H1 (cell line): ENCODE measurements at regions not wholly inside any gene's neighbourhood (a gene's known extent, or its start where the extent isn't known, plus 50 kb on each side); places are given as distances from the start of the nearest gene placed in this dataset.

Source experiments
- CTCF ChIA-PET: fragments of 300-600 bp; sonication (Branson Sonifier 250); formaldehyde crosslinking; loops from one replicate; lab custom pipeline; 2021; ENCODE audit not compliant: partially characterized antibody; lab: Charles Lee
- POLR2A ChIA-PET: fragments of 300-600 bp; sonication (Branson Sonifier 250); formaldehyde crosslinking; loops from one replicate; lab custom pipeline; 2021; ENCODE audit warnings: inconsistent platforms; ENCODE audit not compliant: partially characterized antibody; lab: Charles Lee
- DNase-seq, 2 experiments: peaks; one replicate each; pipeline versions ENCODE4 v3.0.0 to v3.0.0-alpha.2; 2010 to 2022; ENCODE audit warnings: low spot score in 2 of 2, low read depth in 1 of 2, mixed read lengths in 1 of 2
- FAIRE-seq: peaks from 2 replicates; lab custom pipeline; 2011; peaks lifted over from hg19 to GRCh38; lab: Jason Lieb, UNC
- H2AFZ ChIP-seq: 2 replicates; pipeline ENCODE4 v1.8.1; 2012; ENCODE audit warnings: low read length, inconsistent platforms
- H2AK5ac ChIP-seq: 2 replicates; pipeline ENCODE4 v1.6.1; 2013; ENCODE audit warnings: low read depth, low read length
- H2BK120ac ChIP-seq: replicated peaks from 2 replicates; pipeline ENCODE3; 2013; ENCODE audit warnings: low read depth, low read length, inconsistent platforms
- H2BK12ac ChIP-seq: 2 replicates; pipeline ENCODE4 v1.6.1; 2013; ENCODE audit warnings: low read depth, low read length
- H2BK15ac ChIP-seq: 2 replicates; pipeline ENCODE4 v1.6.1; 2013; ENCODE audit warnings: low read length
- H2BK20ac ChIP-seq: 2 replicates; pipeline ENCODE4 v1.6.1; 2013; ENCODE audit warnings: low read length
- H2BK5ac ChIP-seq: 2 replicates; pipeline ENCODE4 v1.6.1; 2013; ENCODE audit warnings: low read depth, low read length
- H3K14ac ChIP-seq: 2 replicates; pipeline ENCODE4 v1.6.1; 2013; ENCODE audit warnings: inconsistent platforms; ENCODE audit not compliant: insufficient read length
- H3K18ac ChIP-seq: 2 replicates; pipeline ENCODE4 v1.6.1; 2013; ENCODE audit warnings: low read length; ENCODE audit errors: extremely low read depth
- H3K23ac ChIP-seq: 2 replicates; pipeline ENCODE4 v1.6.1; 2013; ENCODE audit warnings: inconsistent platforms; ENCODE audit not compliant: insufficient read length
- H3K23me2 ChIP-seq: 2 replicates; pipeline ENCODE4 v1.6.1; 2013; ENCODE audit warnings: low read depth, low read length
- H3K27ac ChIP-seq: 2 replicates; pipeline ENCODE4 v1.6.1; 2011; ENCODE audit warnings: low read depth, low read length, inconsistent platforms
- H3K27me3 ChIP-seq, 4 experiments: replicated peaks in 1 of 4; 1 replicate in 1 of 4; 2 replicates in 3 of 4; pipeline versions ENCODE4 v1.6.1 to v1.8.1; 2011 to 2013; ENCODE audit warnings: low read length in 3 of 4, mild to moderate bottlenecking in 3 of 4, inconsistent platforms in 2 of 4, mixed read lengths in 2 of 4, moderate library complexity in 1 of 4; ENCODE audit not compliant: control insufficient read depth in 3 of 4, insufficient read depth in 3 of 4; ENCODE audit errors: extremely low read depth in 1 of 4
- H3K36me3 ChIP-seq, 4 experiments: 2 replicates each; pipeline versions ENCODE4 v1.6.1 to v1.8.1; 2011 to 2013; ENCODE audit warnings: mild to moderate bottlenecking in 4 of 4, low read length in 3 of 4, moderate library complexity in 2 of 4, control low read depth in 1 of 4, inconsistent platforms in 1 of 4; ENCODE audit not compliant: insufficient read depth in 4 of 4, control insufficient read depth in 2 of 4
- H3K4ac ChIP-seq: replicated peaks from 2 replicates; pipeline ENCODE3; 2013; ENCODE audit warnings: low read length, low read depth, mixed read lengths, inconsistent platforms; ENCODE audit not compliant: insufficient read length
- H3K4me1 ChIP-seq, 4 experiments: replicated peaks in 1 of 4; 1 replicate in 1 of 4; 2 replicates in 3 of 4; pipeline versions ENCODE4 v1.6.1 to v1.8.1; 2011 to 2013; ENCODE audit warnings: low read length in 3 of 4, inconsistent platforms in 2 of 4, mixed read lengths in 1 of 4; ENCODE audit not compliant: insufficient read depth in 4 of 4, control insufficient read depth in 3 of 4
- H3K4me2 ChIP-seq, 2 experiments: 2 replicates each; pipeline versions ENCODE4 v1.6.1 to v1.8.1; 2011 to 2013; ENCODE audit warnings: low read depth in 2 of 2, low read length in 2 of 2, control low read depth in 1 of 2, inconsistent platforms in 1 of 2, mild to moderate bottlenecking in 1 of 2; ENCODE audit not compliant: insufficient read depth in 1 of 2
- H3K4me3 ChIP-seq, 4 experiments: fragments of 200-600, 300-600 bp in 1 of 4; sonication (generic), shearing (Covaris generic), sonication (Bioruptor Twin) in 1 of 4; 2 replicates each; pipeline versions ENCODE4 v1.5.1 to v1.8.1; 2011 to 2016; ENCODE audit warnings: low read length in 4 of 4, low read depth in 3 of 4, control low read depth in 2 of 4, inconsistent platforms in 2 of 4, mild to moderate bottlenecking in 2 of 4, mixed read lengths in 1 of 4, moderate library complexity in 1 of 4; ENCODE audit not compliant: insufficient read depth in 2 of 4; ENCODE audit errors: extremely low read depth in 1 of 4
- H3K56ac ChIP-seq: replicated peaks from 2 replicates; pipeline ENCODE3; 2013; ENCODE audit warnings: low read depth, mild to moderate bottlenecking, mixed read lengths, low read length, inconsistent platforms; ENCODE audit not compliant: insufficient read length
- H3K79me1 ChIP-seq: 2 replicates; pipeline ENCODE4 v1.6.1; 2013; ENCODE audit warnings: low read depth, low read length, control low read depth
- H3K79me2 ChIP-seq, 2 experiments: 2 replicates each; pipeline versions ENCODE4 v1.6.1 to v1.8.1; 2012 to 2013; ENCODE audit warnings: low read length in 2 of 2, mild to moderate bottlenecking in 2 of 2, inconsistent platforms in 1 of 2; ENCODE audit not compliant: insufficient read depth in 2 of 2, control insufficient read depth in 1 of 2
- H3K9ac ChIP-seq, 4 experiments: replicated peaks in 1 of 4; 1 replicate in 1 of 4; 2 replicates in 3 of 4; pipeline versions ENCODE4 v1.6.1 to v1.8.1; 2011 to 2013; ENCODE audit warnings: low read depth in 3 of 4, low read length in 3 of 4, control low read depth in 2 of 4, mild to moderate bottlenecking in 2 of 4, moderate library complexity in 2 of 4, inconsistent platforms in 1 of 4; ENCODE audit errors: extremely low read depth in 1 of 4
- H3K9me3 ChIP-seq, 2 experiments: 2 replicates each; pipeline versions ENCODE4 v1.6.1 to v1.8.1; 2012 to 2013; ENCODE audit warnings: mild to moderate bottlenecking in 2 of 2, moderate library complexity in 2 of 2, control low read depth in 1 of 2, inconsistent platforms in 1 of 2, low read depth in 1 of 2, low read length in 1 of 2, mixed read lengths in 1 of 2; ENCODE audit not compliant: insufficient read depth in 2 of 2
- H4K20me1 ChIP-seq, 2 experiments: replicated peaks in 1 of 2; 2 replicates each; pipeline versions ENCODE3 to v1.8.1; 2011 to 2013; ENCODE audit warnings: inconsistent platforms in 2 of 2, low read length in 2 of 2, mild to moderate bottlenecking in 1 of 2; ENCODE audit not compliant: insufficient read depth in 2 of 2, control insufficient read depth in 1 of 2
- H4K5ac ChIP-seq: 2 replicates; pipeline ENCODE4 v1.6.1; 2013; ENCODE audit warnings: low read length, low read depth, mixed read lengths, inconsistent platforms; ENCODE audit not compliant: insufficient read length
- H4K8ac ChIP-seq: 2 replicates; pipeline ENCODE4 v1.8.0; 2013; ENCODE audit warnings: mild to moderate bottlenecking, moderate library complexity, low read length, inconsistent platforms; ENCODE audit not compliant: insufficient read depth; ENCODE audit errors: extremely low read depth
- H4K91ac ChIP-seq: replicated peaks from 2 replicates; pipeline ENCODE3; 2013; ENCODE audit warnings: low read length, mixed read lengths, inconsistent platforms; ENCODE audit not compliant: insufficient read length
- BCL11A ChIP-seq, 2 experiments: IDR thresholded peaks; one replicate each; pipeline ENCODE4 v1.6.1; 2011; ENCODE audit warnings: low read depth in 2 of 2, low read length in 2 of 2, mild to moderate bottlenecking in 2 of 2
- CHD1 ChIP-seq: IDR thresholded peaks from 2 replicates; pipeline ENCODE4 v1.6.1; 2012; ENCODE audit warnings: low read depth, low read length, improper control_type of control experiment
- CTBP2 ChIP-seq: IDR thresholded peaks from 2 replicates; pipeline ENCODE4 v1.7.0; 2011; ENCODE audit warnings: borderline replicate concordance, mild to moderate bottlenecking, moderate library complexity, mixed read lengths, low read length; ENCODE audit not compliant: insufficient read depth, insufficient read length
- HDAC6 ChIP-seq: IDR thresholded peaks from one replicate; pipeline ENCODE4 v1.7.1; 2012; ENCODE audit warnings: low read depth, mild to moderate bottlenecking, inconsistent platforms, low read length, moderate library complexity
- JUN ChIP-seq: IDR thresholded peaks from 2 replicates; pipeline ENCODE4 v1.6.1; 2011; ENCODE audit warnings: low read depth, mild to moderate bottlenecking, improper control_type of control experiment, low read length
- JUND ChIP-seq: IDR thresholded peaks from 2 replicates; pipeline ENCODE4 v1.6.1; 2011; ENCODE audit warnings: mild to moderate bottlenecking, improper control_type of control experiment, low read length
- KDM4A ChIP-seq: IDR thresholded peaks from one replicate; pipeline ENCODE4 v1.7.1; 2012; ENCODE audit warnings: low read depth, mild to moderate bottlenecking, moderate library complexity, low read length, inconsistent platforms; ENCODE audit not compliant: severe bottlenecking
- NRF1 ChIP-seq: IDR thresholded peaks from 2 replicates; pipeline ENCODE4 v1.6.1; 2011; ENCODE audit warnings: mild to moderate bottlenecking, low read depth, low read length, improper control_type of control experiment
- PHF8 ChIP-seq: fragments of 200-600 bp; sonication (generic); conservative IDR thresholded peaks from 2 replicates; pipeline ENCODE4 v1.7.1; 2012; ENCODE audit warnings: low read depth, mild to moderate bottlenecking, inconsistent platforms, low read length, moderate library complexity
- POLR2AphosphoS5 ChIP-seq: IDR thresholded peaks from 2 replicates; pipeline ENCODE4 v1.6.1; 2011; ENCODE audit warnings: low read depth, low read length
- POU5F1 ChIP-seq: IDR thresholded peaks from 2 replicates; pipeline ENCODE4 v1.6.1; 2011; ENCODE audit warnings: low read depth, mild to moderate bottlenecking, low read length, moderate library complexity
- SIX5 ChIP-seq: IDR thresholded peaks from 2 replicates; pipeline ENCODE4 v1.6.1; 2011; ENCODE audit warnings: mild to moderate bottlenecking, low read depth, low read length
- SRF ChIP-seq: IDR thresholded peaks from 2 replicates; pipeline ENCODE4 v1.6.1; 2011; ENCODE audit warnings: mild to moderate bottlenecking, low read depth, low read length, moderate library complexity
- TAF1 ChIP-seq: IDR thresholded peaks from 2 replicates; pipeline ENCODE4 v1.6.1; 2011; ENCODE audit warnings: mild to moderate bottlenecking, low read depth, low read length
- WGBS, 2 experiments: shearing (Covaris generic) in 1 of 2; methylation state at CpG; one replicate each; pipeline versions ENCODE4 v1.1.6 to v1.1.7; 2013 to 2015; ENCODE audit warnings: low lambda C conversion rate in 2 of 2, mixed read lengths in 2 of 2, inconsistent platforms in 1 of 2, low coverage in 1 of 2, missing lambda C conversion rate in 1 of 2; ENCODE audit not compliant: insufficient replicate concordance in 2 of 2, insufficient coverage in 1 of 2, insufficient read length in 1 of 2; ENCODE audit errors: extremely low coverage in 1 of 2, missing lambda C conversion rate in 1 of 2; 5-methylcytosine and 5-hydroxymethylcytosine counted together
- TF ChIP-seq, protein P1 (sequence below): IDR thresholded peaks from 2 replicates; pipeline ENCODE4 v1.6.1; 2011; ENCODE audit warnings: low read depth, mild to moderate bottlenecking, low read length; ENCODE audit not compliant: insufficient read depth

DNA sequence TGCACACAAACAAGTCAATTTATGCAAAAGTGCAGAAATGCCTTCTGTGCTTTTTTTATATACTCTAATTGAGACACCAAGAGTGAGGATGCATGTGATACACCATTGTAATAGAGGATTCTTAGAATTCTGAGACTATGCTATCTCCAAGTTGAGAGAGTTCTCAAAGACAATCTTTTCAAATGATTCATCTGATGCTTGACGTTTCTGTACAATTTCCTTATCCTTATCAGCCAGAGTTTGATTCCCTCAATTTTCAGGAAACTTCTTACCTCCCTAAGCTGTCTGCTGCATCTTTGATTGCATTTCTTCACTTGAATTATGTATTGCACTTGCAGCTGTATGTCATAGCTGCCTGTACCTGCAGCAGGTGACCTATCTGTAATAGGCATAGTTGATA, 211.3 kb upstream of the SPAG17 start:
- no peak overlapping the region for H3K18ac ChIP-seq
- no peak overlapping the region for H3K14ac ChIP-seq
- no peaks in the 10 kb centered on the region for H3K9me3 ChIP-seq
- H4K20me1 ChIP-seq: no peaks in the 10 kb centered on the region
- no peak overlapping the region for H3K4ac ChIP-seq
- H2AFZ ChIP-seq: no peak overlapping the region
- ChIA-PET CTCF (no interaction called here), POLR2A (no interaction called here)
- no peak overlapping the region for H4K8ac ChIP-seq
- H2BK12ac ChIP-seq: no peak overlapping the region
- no peaks in the 10 kb centered on the region for H3K79me2 ChIP-seq
- H2AK5ac ChIP-seq: no peak overlapping the region
- H3K4me2 ChIP-seq: no peak overlapping the region
- no peak overlapping the region for H2BK15ac ChIP-seq
- no peak overlapping the region for H2BK5ac ChIP-seq
- no peak overlapping the region for H3K9ac ChIP-seq
- no peak overlapping the region for H4K91ac ChIP-seq
- H3K27ac ChIP-seq: no peak overlapping the region
- no peak overlapping the region for H3K23ac ChIP-seq
- no peak overlapping the region for H3K4me3 ChIP-seq
- no peak overlapping the region for H2BK20ac ChIP-seq
- no peaks in the 10 kb centered on the region for H3K4me1 ChIP-seq
- no peaks in the 10 kb centered on the region for H3K36me3 ChIP-seq
- FAIRE-seq: no peak
- no peak overlapping the region for H3K56ac ChIP-seq
- H4K5ac ChIP-seq: no peak overlapping the region
- H3K23me2 ChIP-seq: no peaks in the 10 kb centered on the region
- WGBS, 2 experiments: 100% methylated on average over 1 of the region's 1 CpG; no CpG with 5 or more reads in 1 of the 2 experiments
- DNase-seq: no peak
- H3K79me1 ChIP-seq: no peaks in the 10 kb centered on the region
- no peaks in the 10 kb centered on the region for H3K27me3 ChIP-seq
- no peak overlapping the region for H2BK120ac ChIP-seq
- no peak for TF ChIP-seq NRF1
- TF ChIP-seq JUN: no peak
- TF ChIP-seq SRF: no peak
- TF ChIP-seq CTBP2: no peak
- no peak for TF ChIP-seq BCL11A (IDR thresholded peaks at IDR 0.05; ENCODE audit: low read depth in 2 of 2, low read length in 2 of 2)
- no peak for TF ChIP-seq PHF8
- TF ChIP-seq CHD1: no peak
- no peak for TF ChIP-seq POLR2AphosphoS5
- TF ChIP-seq HDAC6: no peak
- TF ChIP-seq, protein P1, sequence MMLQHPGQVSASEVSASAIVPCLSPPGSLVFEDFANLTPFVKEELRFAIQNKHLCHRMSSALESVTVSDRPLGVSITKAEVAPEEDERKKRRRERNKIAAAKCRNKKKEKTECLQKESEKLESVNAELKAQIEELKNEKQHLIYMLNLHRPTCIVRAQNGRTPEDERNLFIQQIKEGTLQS: no peak
- TF ChIP-seq KDM4A: no peak
- TF ChIP-seq JUND: no peak
- no peak for TF ChIP-seq SIX5
- TF ChIP-seq TAF1: no peak
- TF ChIP-seq POU5F1: no peak
